ENCODE measurements at regions not wholly inside any gene's neighbourhood (a gene's known extent, or its start where the extent isn't known, plus 50 kb on each side); places are given as distances from the start of the nearest gene placed in this dataset.

- TF ChIP-seq JUND (IDR thresholded peaks at IDR 0.05): no peak
- TF ChIP-seq, protein P1, sequence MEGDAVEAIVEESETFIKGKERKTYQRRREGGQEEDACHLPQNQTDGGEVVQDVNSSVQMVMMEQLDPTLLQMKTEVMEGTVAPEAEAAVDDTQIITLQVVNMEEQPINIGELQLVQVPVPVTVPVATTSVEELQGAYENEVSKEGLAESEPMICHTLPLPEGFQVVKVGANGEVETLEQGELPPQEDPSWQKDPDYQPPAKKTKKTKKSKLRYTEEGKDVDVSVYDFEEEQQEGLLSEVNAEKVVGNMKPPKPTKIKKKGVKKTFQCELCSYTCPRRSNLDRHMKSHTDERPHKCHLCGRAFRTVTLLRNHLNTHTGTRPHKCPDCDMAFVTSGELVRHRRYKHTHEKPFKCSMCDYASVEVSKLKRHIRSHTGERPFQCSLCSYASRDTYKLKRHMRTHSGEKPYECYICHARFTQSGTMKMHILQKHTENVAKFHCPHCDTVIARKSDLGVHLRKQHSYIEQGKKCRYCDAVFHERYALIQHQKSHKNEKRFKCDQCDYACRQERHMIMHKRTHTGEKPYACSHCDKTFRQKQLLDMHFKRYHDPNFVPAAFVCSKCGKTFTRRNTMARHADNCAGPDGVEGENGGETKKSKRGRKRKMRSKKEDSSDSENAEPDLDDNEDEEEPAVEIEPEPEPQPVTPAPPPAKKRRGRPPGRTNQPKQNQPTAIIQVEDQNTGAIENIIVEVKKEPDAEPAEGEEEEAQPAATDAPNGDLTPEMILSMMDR (IDR thresholded peaks at IDR 0.05 in 2 of 3, conservative IDR thresholded peaks at IDR 0.05 in 1 of 3; ENCODE audit: borderline replicate concordance in 1 of 3, insufficient read depth in 1 of 3, low read depth in 2 of 3, low read length in 2 of 3): no peak
These were observed 470.4 kb upstream of the SLC35B3 start for GRCh38 chr6:8905757-8906156.
